ENCODE measurements at regions not wholly inside any gene's neighbourhood (a gene's known extent, or its start where the extent isn't known, plus 50 kb on each side); places are given as distances from the start of the nearest gene placed in this dataset.

DNA sequence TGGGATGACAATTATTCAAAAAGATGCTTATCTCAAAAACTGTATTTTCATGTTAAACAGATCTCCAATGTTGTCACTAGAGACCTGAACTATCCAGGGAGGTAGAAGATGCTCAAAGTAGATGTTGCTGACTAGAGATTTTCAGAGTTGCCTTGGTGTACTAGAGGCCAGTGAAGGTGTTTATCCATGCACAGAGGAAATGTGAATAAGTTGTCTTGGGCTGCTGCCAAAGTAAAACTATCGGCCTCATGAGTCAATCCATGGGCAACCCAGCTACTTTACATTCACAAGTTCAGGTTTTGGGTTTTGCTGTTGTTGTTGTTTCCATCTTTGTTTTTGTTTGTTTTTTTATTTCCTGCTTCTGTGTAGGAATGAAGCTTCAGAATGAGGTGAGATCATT is 141.1 kb upstream of the RANBP3L start (continued):
- TF ChIP-seq FOS (IDR thresholded peaks at IDR 0.05; ENCODE audit: borderline replicate concordance, extremely low read depth, insufficient read length) (no peak), CHD4 (IDR thresholded peaks at IDR 0.05) (no peak), BRCA1 (IDR thresholded peaks at IDR 0.05; ENCODE audit: low read depth, low read length) (no peak), HDGF (IDR thresholded peaks at IDR 0.05) (no peak)

DNA sequence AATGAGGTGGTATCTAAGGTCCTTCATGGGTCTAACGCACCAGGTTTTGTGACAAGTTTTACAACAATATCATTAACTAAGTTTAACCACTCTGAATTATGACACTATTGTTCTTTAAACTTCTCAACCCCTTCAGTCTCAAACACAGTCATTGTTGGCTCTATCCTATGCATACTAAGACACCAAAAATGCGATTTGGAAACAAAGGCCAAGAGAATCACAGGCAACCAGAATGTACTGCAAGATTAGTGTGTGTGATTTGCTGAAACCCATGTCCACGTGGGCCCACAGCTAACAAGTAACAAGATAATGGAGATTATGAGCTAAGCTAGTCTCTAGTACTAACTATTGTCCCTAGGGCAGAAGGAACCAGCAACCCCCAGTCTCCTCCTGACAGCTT is 142.2 kb upstream of the RANBP3L start:
- SMC1A ChIA-PET (ENCODE audit: uncharacterized antibody, unreplicated experiment) = interaction anchor here (0.9 kb wide), 1 partner anchor 256 kb away, joined by 3 read pairs; no protein-coding TSS in a partner anchor
- no peaks in the 10 kb centered on the region for H3K27me3 ChIP-seq (replicated peaks in 1 of 2; ENCODE audit: control insufficient read depth in 2 of 2, insufficient read depth in 2 of 2, low read length in 1 of 2)
- no peak for ATAC-seq
- H3K4me3 ChIP-seq = no peak overlapping the region
- no peak overlapping the region for H2AFZ ChIP-seq (ENCODE audit: control insufficient read depth, low read depth, low read length)
- no TSS peak for BruUV-seq (replicated peaks)
- intact Hi-C loops (cut with micrococcal nuclease; ENCODE audit: unreplicated experiment) (no loop called here), in situ Hi-C loops (cut with MboI) (no loop called here)
- whole genome bisulfite sequencing (ENCODE audit: insufficient coverage, insufficient replicate concordance, low lambda C conversion rate, missing lambda C conversion rate) = 42% methylated on average over 3 of the region's 3 CpGs
- no peaks in the 10 kb centered on the region; the same call in 1 of the 3 replicates for H3K9me3 ChIP-seq (replicated peaks; ENCODE audit: control insufficient read depth, insufficient read depth, low read length)
- RAD21 ChIA-PET (ENCODE audit: unreplicated experiment) = no interaction called here
- DNase-seq (ENCODE audit: low read depth, low spot score) = no peak
- no peaks in the 10 kb centered on the region for H3K4me1 ChIP-seq (ENCODE audit: control insufficient read depth, insufficient read depth, low read length)
- no peak overlapping the region for H3K9ac ChIP-seq (ENCODE audit: control insufficient read depth, insufficient read depth, low read length)
- no peak overlapping the region for H3K4me2 ChIP-seq (ENCODE audit: control insufficient read depth, insufficient read depth)
- no peak overlapping the region for H3K27ac ChIP-seq (ENCODE audit: control insufficient read depth, insufficient read depth)
- CTCF ChIA-PET = interaction anchor here (1.0 to 1.4 kb wide), 2 partner anchors 15 to 249 kb away, joined by 3 to 5 read pairs; no protein-coding TSS in a partner anchor
- POLR2A ChIA-PET = no interaction called here
- FAIRE-seq = no peak
- no peaks in the 10 kb centered on the region for H3K79me2 ChIP-seq (ENCODE audit: control insufficient read depth, insufficient read depth, low read length)
- H4K20me1 ChIP-seq (ENCODE audit: control insufficient read depth, insufficient read depth) = no peaks in the 10 kb centered on the region
- H3K36me3 ChIP-seq (ENCODE audit: control insufficient read depth in 2 of 2, insufficient read depth in 2 of 2, low read length in 1 of 2) = no peaks in the 10 kb centered on the region
- no peak for TF ChIP-seq RELA (IDR thresholded peaks at IDR 0.05; ENCODE audit: borderline replicate concordance, partially characterized antibody)
- no peak for TF ChIP-seq SUPT20H (IDR thresholded peaks at IDR 0.05; ENCODE audit: borderline replicate concordance, control insufficient read depth, low read depth, low read length)
- TF ChIP-seq, protein P1, sequence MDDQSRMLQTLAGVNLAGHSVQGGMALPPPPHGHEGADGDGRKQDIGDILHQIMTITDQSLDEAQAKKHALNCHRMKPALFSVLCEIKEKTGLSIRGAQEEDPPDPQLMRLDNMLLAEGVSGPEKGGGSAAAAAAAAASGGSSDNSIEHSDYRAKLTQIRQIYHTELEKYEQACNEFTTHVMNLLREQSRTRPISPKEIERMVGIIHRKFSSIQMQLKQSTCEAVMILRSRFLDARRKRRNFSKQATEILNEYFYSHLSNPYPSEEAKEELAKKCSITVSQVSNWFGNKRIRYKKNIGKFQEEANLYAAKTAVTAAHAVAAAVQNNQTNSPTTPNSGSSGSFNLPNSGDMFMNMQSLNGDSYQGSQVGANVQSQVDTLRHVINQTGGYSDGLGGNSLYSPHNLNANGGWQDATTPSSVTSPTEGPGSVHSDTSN (IDR thresholded peaks at IDR 0.05; ENCODE audit: insufficient replicate concordance, low read depth, low read length) = no peak
- TF ChIP-seq NFIC (IDR thresholded peaks at IDR 0.05; ENCODE audit: low read depth, low read length) = no peak
- TF ChIP-seq, protein P2, sequence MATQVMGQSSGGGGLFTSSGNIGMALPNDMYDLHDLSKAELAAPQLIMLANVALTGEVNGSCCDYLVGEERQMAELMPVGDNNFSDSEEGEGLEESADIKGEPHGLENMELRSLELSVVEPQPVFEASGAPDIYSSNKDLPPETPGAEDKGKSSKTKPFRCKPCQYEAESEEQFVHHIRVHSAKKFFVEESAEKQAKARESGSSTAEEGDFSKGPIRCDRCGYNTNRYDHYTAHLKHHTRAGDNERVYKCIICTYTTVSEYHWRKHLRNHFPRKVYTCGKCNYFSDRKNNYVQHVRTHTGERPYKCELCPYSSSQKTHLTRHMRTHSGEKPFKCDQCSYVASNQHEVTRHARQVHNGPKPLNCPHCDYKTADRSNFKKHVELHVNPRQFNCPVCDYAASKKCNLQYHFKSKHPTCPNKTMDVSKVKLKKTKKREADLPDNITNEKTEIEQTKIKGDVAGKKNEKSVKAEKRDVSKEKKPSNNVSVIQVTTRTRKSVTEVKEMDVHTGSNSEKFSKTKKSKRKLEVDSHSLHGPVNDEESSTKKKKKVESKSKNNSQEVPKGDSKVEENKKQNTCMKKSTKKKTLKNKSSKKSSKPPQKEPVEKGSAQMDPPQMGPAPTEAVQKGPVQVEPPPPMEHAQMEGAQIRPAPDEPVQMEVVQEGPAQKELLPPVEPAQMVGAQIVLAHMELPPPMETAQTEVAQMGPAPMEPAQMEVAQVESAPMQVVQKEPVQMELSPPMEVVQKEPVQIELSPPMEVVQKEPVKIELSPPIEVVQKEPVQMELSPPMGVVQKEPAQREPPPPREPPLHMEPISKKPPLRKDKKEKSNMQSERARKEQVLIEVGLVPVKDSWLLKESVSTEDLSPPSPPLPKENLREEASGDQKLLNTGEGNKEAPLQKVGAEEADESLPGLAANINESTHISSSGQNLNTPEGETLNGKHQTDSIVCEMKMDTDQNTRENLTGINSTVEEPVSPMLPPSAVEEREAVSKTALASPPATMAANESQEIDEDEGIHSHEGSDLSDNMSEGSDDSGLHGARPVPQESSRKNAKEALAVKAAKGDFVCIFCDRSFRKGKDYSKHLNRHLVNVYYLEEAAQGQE (IDR thresholded peaks at IDR 0.05; ENCODE audit: low read depth, low read length) = no peak
- TF ChIP-seq TAF1 (IDR thresholded peaks at IDR 0.05; ENCODE audit: borderline replicate concordance, low read depth, low read length) = no peak
- TF ChIP-seq, protein P3, sequence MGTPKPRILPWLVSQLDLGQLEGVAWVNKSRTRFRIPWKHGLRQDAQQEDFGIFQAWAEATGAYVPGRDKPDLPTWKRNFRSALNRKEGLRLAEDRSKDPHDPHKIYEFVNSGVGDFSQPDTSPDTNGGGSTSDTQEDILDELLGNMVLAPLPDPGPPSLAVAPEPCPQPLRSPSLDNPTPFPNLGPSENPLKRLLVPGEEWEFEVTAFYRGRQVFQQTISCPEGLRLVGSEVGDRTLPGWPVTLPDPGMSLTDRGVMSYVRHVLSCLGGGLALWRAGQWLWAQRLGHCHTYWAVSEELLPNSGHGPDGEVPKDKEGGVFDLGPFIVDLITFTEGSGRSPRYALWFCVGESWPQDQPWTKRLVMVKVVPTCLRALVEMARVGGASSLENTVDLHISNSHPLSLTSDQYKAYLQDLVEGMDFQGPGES (IDR thresholded peaks at IDR 0.05) = no peak
- TF ChIP-seq CEBPB (IDR thresholded peaks at IDR 0.05; ENCODE audit: borderline replicate concordance in 1 of 2, low read depth in 2 of 2, low read length in 2 of 2) = no peak
- TF ChIP-seq, protein P4, sequence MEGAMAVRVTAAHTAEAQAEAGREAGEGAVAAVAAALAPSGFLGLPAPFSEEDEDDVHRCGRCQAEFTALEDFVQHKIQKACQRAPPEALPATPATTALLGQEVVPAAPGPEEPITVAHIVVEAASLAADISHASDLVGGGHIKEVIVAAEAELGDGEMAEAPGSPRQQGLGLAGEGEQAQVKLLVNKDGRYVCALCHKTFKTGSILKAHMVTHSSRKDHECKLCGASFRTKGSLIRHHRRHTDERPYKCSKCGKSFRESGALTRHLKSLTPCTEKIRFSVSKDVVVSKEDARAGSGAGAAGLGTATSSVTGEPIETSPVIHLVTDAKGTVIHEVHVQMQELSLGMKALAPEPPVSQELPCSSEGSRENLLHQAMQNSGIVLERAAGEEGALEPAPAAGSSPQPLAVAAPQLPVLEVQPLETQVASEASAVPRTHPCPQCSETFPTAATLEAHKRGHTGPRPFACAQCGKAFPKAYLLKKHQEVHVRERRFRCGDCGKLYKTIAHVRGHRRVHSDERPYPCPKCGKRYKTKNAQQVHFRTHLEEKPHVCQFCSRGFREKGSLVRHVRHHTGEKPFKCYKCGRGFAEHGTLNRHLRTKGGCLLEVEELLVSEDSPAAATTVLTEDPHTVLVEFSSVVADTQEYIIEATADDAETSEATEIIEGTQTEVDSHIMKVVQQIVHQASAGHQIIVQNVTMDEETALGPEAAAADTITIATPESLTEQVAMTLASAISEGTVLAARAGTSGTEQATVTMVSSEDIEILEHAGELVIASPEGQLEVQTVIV (IDR thresholded peaks at IDR 0.05; ENCODE audit: borderline replicate concordance, partially characterized antibody) = no peak
- no peak for TF ChIP-seq KLF5 (IDR thresholded peaks at IDR 0.05; ENCODE audit: partially characterized antibody)
